Jurkat, Clone E6-1 (cell line): ENCODE measurements at regions not wholly inside any gene's neighbourhood (a gene's known extent, or its start where the extent isn't known, plus 50 kb on each side); places are given as distances from the start of the nearest gene placed in this dataset.

Experiments used
- DNase-seq: peaks from one replicate; pipeline ENCODE4 v3.0.0-alpha.2; 2011; ENCODE audit warnings: low read depth, low spot score
- H3K4me3 ChIP-seq: 2 replicates; pipeline ENCODE4 v1.5.1; 2011; ENCODE audit warnings: mild to moderate bottlenecking, low read length, control low read depth, moderate library complexity

- DNase-seq, result no peak
- no peak overlapping the region for H3K4me3 ChIP-seq
Observed at GRCh38 chr2:66830881-66831280, 396.0 kb downstream of the MEIS1 start.

GRCh38 chr2:66832646-66833435, 397.9 kb downstream of the MEIS1 start:
- no peak overlapping the region for H3K4me3 ChIP-seq
- no peak for DNase-seq

- no peak for DNase-seq
- H3K4me3 ChIP-seq, result no peak overlapping the region
Observed at GRCh38 chr2:66834859-66835258, 399.9 kb downstream of the MEIS1 start.

- no peak for DNase-seq
- H3K4me3 ChIP-seq, result no peak overlapping the region
Observed at GRCh38 chr2:66836851-66837250, 401.9 kb downstream of the MEIS1 start.

- no peak overlapping the region for H3K4me3 ChIP-seq
- DNase-seq, result no peak
Observed at GRCh38 chr2:66839551-66840320, 404.8 kb downstream of the MEIS1 start.

GRCh38 chr2:66840321-66841002, 405.5 kb downstream of the MEIS1 start:
- DNase-seq, result no peak
- no peak overlapping the region for H3K4me3 ChIP-seq

GRCh38 chr2:66843847-66844246, 408.9 kb downstream of the MEIS1 start:
- DNase-seq, result no peak
- H3K4me3 ChIP-seq, result no peak overlapping the region

GRCh38 chr2:66845307-66845706, 410.4 kb downstream of the MEIS1 start:
- no peak overlapping the region for H3K4me3 ChIP-seq

GRCh38 chr2:66846887-66847286, 412.0 kb downstream of the MEIS1 start:
- DNase-seq, result no peak
- H3K4me3 ChIP-seq, result no peak overlapping the region

More at GRCh38 chr2:66845307-66845706, 410.4 kb downstream of the MEIS1 start:
- DNase-seq, result no peak

- H3K4me3 ChIP-seq, result no peak overlapping the region
- DNase-seq, result no peak
Observed at GRCh38 chr2:66849153-66849755, 414.3 kb downstream of the MEIS1 start.

- DNase-seq, result no peak
Observed at GRCh38 chr2:66850376-66850775, 415.5 kb downstream of the MEIS1 start.

GRCh38 chr2:66851449-66851872, 416.5 kb downstream of the MEIS1 start:
- DNase-seq, result no peak
- no peak overlapping the region for H3K4me3 ChIP-seq

More at GRCh38 chr2:66850376-66850775, 415.5 kb downstream of the MEIS1 start:
- H3K4me3 ChIP-seq, result no peak overlapping the region

- DNase-seq, result no peak
- no peak overlapping the region for H3K4me3 ChIP-seq
Observed at GRCh38 chr2:66852953-66853352, 418.0 kb downstream of the MEIS1 start.

GRCh38 chr2:66853585-66853984, 418.7 kb downstream of the MEIS1 start:
- no peak for DNase-seq
- no peak overlapping the region for H3K4me3 ChIP-seq

GRCh38 chr2:66854298-66854697, 419.4 kb downstream of the MEIS1 start:
- DNase-seq, result no peak
- no peak overlapping the region for H3K4me3 ChIP-seq

GRCh38 chr2:66862885-66863650, 428.1 kb downstream of the MEIS1 start:
- DNase-seq, result no peak
- no peak overlapping the region for H3K4me3 ChIP-seq

- DNase-seq, result no peak
- H3K4me3 ChIP-seq, result no peak overlapping the region
Observed at GRCh38 chr2:66865161-66865560, 430.2 kb downstream of the MEIS1 start.

GRCh38 chr2:66866331-66867062, 431.6 kb downstream of the MEIS1 start:
- H3K4me3 ChIP-seq, result no peak overlapping the region
- no peak for DNase-seq
